Brain microvascular endothelial cell (primary cell): ENCODE measurements at regions not wholly inside any gene's neighbourhood (a gene's known extent, or its start where the extent isn't known, plus 50 kb on each side); places are given as distances from the start of the nearest gene placed in this dataset.
"Not testable (repeated sequence)": the region's sequence is repeated elsewhere in the genome, so short reads cannot be mapped to it uniquely, and the experiment has no call there.

ENCODE experiments used
- DNase-seq: peaks from one replicate; pipeline ENCODE4 v3.0.0-alpha.2; 2020
- H3K27ac ChIP-seq: fragments of 250-450 bp; sonication (Bioruptor Pico); 2 replicates; pipeline ENCODE4 v1.5.1; 2020; ENCODE audit warnings: mild to moderate bottlenecking, moderate library complexity
- H3K27me3 ChIP-seq: fragments of 250-450 bp; sonication (Bioruptor Pico); replicated peaks from 2 replicates; pipeline ENCODE4 v1.5.1; 2020; ENCODE audit warnings: mild to moderate bottlenecking
- H3K36me3 ChIP-seq: fragments of 250-450 bp; sonication (Bioruptor Pico); replicated peaks from 2 replicates; pipeline ENCODE4 v1.5.1; 2020; ENCODE audit warnings: mild to moderate bottlenecking
- H3K4me3 ChIP-seq: 2 replicates; pipeline ENCODE4 v1.5.1; 2011; ENCODE audit warnings: low read depth, mild to moderate bottlenecking, control low read depth, low read length, moderate library complexity
- CTCF ChIP-seq: IDR thresholded peaks from 2 replicates; pipeline ENCODE4 v1.5.1; 2011; ENCODE audit warnings: low read depth, mild to moderate bottlenecking, moderate library complexity, low read length, control low read depth, inconsistent platforms; ENCODE audit errors: missing control alignments
- in situ Hi-C: cut with HindIII; loops from 2 replicates; pipeline ENCODE4 v1.10.0; 2017; ENCODE audit warnings: low sequenced_read_pairs, low pct_ligation_motif_present

DNA sequence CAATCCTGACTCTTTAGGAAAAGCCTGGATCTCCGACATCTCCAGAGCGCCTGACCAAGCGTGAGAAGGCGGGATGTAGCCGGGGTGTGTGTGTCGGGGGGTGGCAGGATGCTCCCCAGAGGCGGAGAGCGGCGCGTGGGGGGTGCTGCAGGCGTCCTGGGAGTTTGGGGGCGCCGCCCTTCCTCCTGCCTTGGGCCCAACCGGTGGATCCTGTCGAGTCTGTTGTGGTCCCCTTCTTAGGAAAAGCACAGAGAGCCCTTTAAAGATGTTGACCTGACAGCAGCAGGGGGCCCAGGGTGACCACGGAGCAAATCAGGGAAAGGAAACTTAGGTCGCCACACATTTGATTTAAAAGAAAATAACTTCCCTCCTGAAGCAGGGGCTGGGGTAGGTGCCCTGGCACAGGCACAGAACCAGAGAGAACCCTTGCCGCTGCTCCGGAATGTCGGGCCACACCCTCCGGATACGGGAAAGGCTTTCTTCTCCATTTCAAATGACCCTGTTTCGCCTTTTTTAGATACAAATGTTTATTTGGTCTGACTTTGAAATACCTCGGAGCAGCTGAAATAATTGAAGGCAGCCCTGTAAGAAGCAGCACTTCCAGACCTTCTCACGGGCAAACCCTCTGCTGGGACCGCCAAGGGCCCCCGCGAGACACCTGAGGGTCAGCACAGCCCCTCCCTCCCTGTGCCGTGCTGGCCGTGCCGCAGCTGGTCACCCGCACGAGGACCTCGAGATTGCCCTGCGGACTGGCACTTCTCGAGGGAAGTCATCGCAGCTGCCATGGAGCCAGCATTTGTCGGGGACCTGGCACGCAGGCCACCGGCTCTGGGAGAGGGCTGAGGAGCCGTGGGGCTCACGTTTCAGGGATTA, 102.9 kb upstream of the KLF13 start:
- DNase-seq, result no peak
- no peak for TF ChIP-seq CTCF
- Histone ChIP-seq H3K4me3 (no peak overlapping the region), H3K27me3 (peaks cover 15% of the 10 kb centered on the region), H3K36me3 (no peaks in the 10 kb centered on the region), H3K27ac (no peak overlapping the region)
- in situ Hi-C loops, result loop anchor here (25.0 kb wide), 2 partner anchors 89 to 264 kb away; no protein-coding TSS in a partner anchor

- not testable (repeated sequence) for H3K27ac ChIP-seq, H3K36me3 ChIP-seq, H3K4me3 ChIP-seq, DNase-seq
- in situ Hi-C loops, result loop anchor here (25.0 kb wide), 2 partner anchors 88 to 263 kb away; no protein-coding TSS in a partner anchor
- peaks cover 15% of the 10 kb centered on the region for H3K27me3 ChIP-seq
Observed at GRCh38 chr15:31224661-31225060, 102.0 kb upstream of the KLF13 start.

DNA sequence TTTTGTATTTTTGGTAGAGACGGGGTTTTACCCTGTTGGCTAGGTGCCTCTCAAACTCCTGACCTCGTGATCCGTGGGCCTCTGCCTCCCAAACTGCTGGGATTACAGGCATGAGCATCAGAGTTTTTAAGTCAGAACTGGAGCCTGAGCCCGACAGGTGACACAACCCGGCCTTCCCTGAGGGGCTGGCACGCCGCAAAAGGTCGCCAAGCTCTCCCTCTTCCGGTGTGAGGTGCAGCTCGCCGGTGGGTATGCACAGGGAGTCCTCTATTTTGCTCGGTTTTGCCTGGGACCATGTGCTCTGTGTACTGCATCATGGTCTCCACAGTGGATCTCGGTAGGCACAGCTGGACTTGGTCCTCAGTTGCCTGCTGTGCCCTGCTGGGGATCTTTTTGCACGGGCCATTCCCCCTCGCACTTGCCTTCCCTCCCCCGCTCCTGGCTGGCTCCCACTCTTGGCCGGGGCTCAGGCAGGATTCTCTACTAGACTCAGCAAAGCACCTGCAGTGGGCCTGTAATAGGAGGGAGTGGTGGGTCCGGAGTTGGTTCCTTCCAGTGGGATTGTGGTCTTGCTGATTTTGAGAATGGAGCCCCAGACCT, 101.2 kb upstream of the KLF13 start:
- Histone ChIP-seq H3K4me3 (no peak overlapping the region), H3K36me3 (no peaks in the 10 kb centered on the region), H3K27ac (no peak overlapping the region), H3K27me3 (peaks cover 15% of the 10 kb centered on the region)
- no peak for TF ChIP-seq CTCF
- no peak for DNase-seq
- in situ Hi-C loops, result no loop called here

- H3K36me3 ChIP-seq, result no peaks in the 10 kb centered on the region
- H3K4me3 ChIP-seq, result no peak overlapping the region
- no peak for DNase-seq
- TF ChIP-seq CTCF, result no peak
- in situ Hi-C loops, result no loop called here
- H3K27ac ChIP-seq, result no peak overlapping the region
- peaks cover 15% of the 10 kb centered on the region for H3K27me3 ChIP-seq
Observed at GRCh38 chr15:31226021-31226420, 100.6 kb upstream of the KLF13 start.

GRCh38 chr15:31227235-31227634, 99.4 kb upstream of the KLF13 start:
- H3K36me3 ChIP-seq, result no peaks in the 10 kb centered on the region
- H3K27me3 ChIP-seq, result peaks cover 15% of the 10 kb centered on the region
- DNase-seq, result no peak
- in situ Hi-C loops, result no loop called here
- no peak overlapping the region for H3K27ac ChIP-seq
- TF ChIP-seq CTCF, result no peak
- no peak overlapping the region for H3K4me3 ChIP-seq

- H3K27me3 ChIP-seq, result peaks cover 11% of the 10 kb centered on the region
- H3K36me3 ChIP-seq, result no peaks in the 10 kb centered on the region
- H3K27ac ChIP-seq, result no peak overlapping the region
- no peak overlapping the region for H3K4me3 ChIP-seq
- in situ Hi-C loops, result no loop called here
- DNase-seq, result no peak
- no peak for TF ChIP-seq CTCF
Observed at GRCh38 chr15:31228011-31228484, 98.6 kb upstream of the KLF13 start.
